ENCODE measurements at regions not wholly inside any gene's neighbourhood (a gene's known extent, or its start where the extent isn't known, plus 50 kb on each side); places are given as distances from the start of the nearest gene placed in this dataset.

- TF ChIP-seq EHMT2 (IDR thresholded peaks at IDR 0.05; ENCODE audit: low read depth) (no peak), ESRRA (IDR thresholded peaks at IDR 0.05; ENCODE audit: borderline replicate concordance, low read length) (no peak), HMGXB4 (CRISPR knock-in tag; IDR thresholded peaks at IDR 0.05; ENCODE audit: borderline replicate concordance) (no peak), CTCF (IDR thresholded peaks at IDR 0.05) (no peak), EP300 (IDR thresholded peaks at IDR 0.05) (no peak), RAD21 (conservative IDR thresholded peaks at IDR 0.05 in 1 of 2, IDR thresholded peaks at IDR 0.05 in 1 of 2) (no peak), CHD2 (IDR thresholded peaks at IDR 0.05; ENCODE audit: low read length, partially characterized antibody) (no peak), KDM5A (IDR thresholded peaks at IDR 0.05) (no peak), CHD4 (IDR thresholded peaks at IDR 0.05; ENCODE audit: borderline replicate concordance) (no peak), HOXB5 (CRISPR knock-in tag; IDR thresholded peaks at IDR 0.05) (no peak), USF2 (IDR thresholded peaks at IDR 0.05) (no peak), JUN (IDR thresholded peaks at IDR 0.05) (no peak)
These were observed 1007.2 kb upstream of the RAG2 start for GRCh38 chr11:37605229-37605628.
